Heart left ventricle (tissue), 16 donors: ENCODE measurements at regions not wholly inside any gene's neighbourhood (a gene's known extent, or its start where the extent isn't known, plus 50 kb on each side); places are given as distances from the start of the nearest gene placed in this dataset.

Experiments used
- ATAC-seq, 4 donors: fragments of 200-7000 bp; cut with Tn5 transposase; one replicate each; pipeline ENCODE4 v1.9.1; 2020 to 2022; ENCODE audit warnings: moderate library complexity in 4 of 4, mild to moderate bottlenecking in 3 of 4, moderate number of reproducible peaks in 1 of 4
- DNase-seq, 5 donors: peaks; one replicate each; pipeline ENCODE4 v3.0.0-alpha.2; 2020
- H3K27ac ChIP-seq, 12 donors: fragments of 200-600 bp; sonication (generic) in 4 of 12; one replicate each; pipeline versions ENCODE4 v1.5.0 to v1.8.0; 2016 to 2022; ENCODE audit warnings: mild to moderate bottlenecking in 2 of 12
- H3K27me3 ChIP-seq, 9 donors: fragments of 200-600 bp; sonication (generic) in 2 of 9; one replicate each; pipeline versions ENCODE4 v1.5.1 to v1.8.0; 2016 to 2022; ENCODE audit warnings: mild to moderate bottlenecking in 3 of 9
- H3K36me3 ChIP-seq, 9 donors: fragments of 200-600 bp; sonication (generic) in 2 of 9; one replicate each; pipeline versions ENCODE4 v1.5.0 to v1.8.0; 2018 to 2022; ENCODE audit warnings: mild to moderate bottlenecking in 2 of 9
- H3K4me1 ChIP-seq, 12 donors: fragments of 200-600 bp; sonication (generic) in 4 of 12; one replicate each; pipeline versions ENCODE4 v1.5.0 to v1.8.0; 2016 to 2022; ENCODE audit warnings: mild to moderate bottlenecking in 3 of 12
- H3K4me3 ChIP-seq, 12 donors: fragments of 200-600 bp; sonication (generic) in 4 of 12; one replicate each; pipeline versions ENCODE4 v1.5.0 to v1.8.0; 2017 to 2022; ENCODE audit warnings: mild to moderate bottlenecking in 9 of 12, moderate library complexity in 4 of 12
- H3K9me3 ChIP-seq, 12 donors: fragments of 200-600 bp; sonication (generic) in 4 of 12; one replicate each; pipeline versions ENCODE4 v1.5.0 to v1.8.0; 2016 to 2022; ENCODE audit warnings: mild to moderate bottlenecking in 1 of 12
- CTCF ChIP-seq, 12 donors: fragments of 200-600 bp; sonication (generic) in 4 of 12; IDR thresholded peaks; one replicate each; pipeline versions ENCODE4 v1.5.0 to v1.8.0; 2018 to 2022; ENCODE audit warnings: antibody characterized with exemption in 12 of 12, mild to moderate bottlenecking in 5 of 12
- POLR2A ChIP-seq, 2 donors: fragments of 450-650 bp; IDR thresholded peaks; one replicate each; pipeline ENCODE4 v1.6.1; 2017; ENCODE audit warnings: antibody characterized with exemption in 2 of 2, mild to moderate bottlenecking in 2 of 2, moderate library complexity in 2 of 2
- WGBS, 4 donors: extraction: QIAGEN DNeasy Blood & Tissue Kit in 2 of 4; methylation state at CpG; one replicate each; pipeline versions ENCODE4 v1.1.5 to v1.1.7; 2013 to 2018; 5-methylcytosine and 5-hydroxymethylcytosine counted together
- intact Hi-C, 10 donors: fragments of 100-400 bp; cut with DNase I; formaldehyde crosslinking; loops; one replicate each; pipeline versions ENCODE4 v1.11.1 to v1.14.2; 2022
- donor health status: ischemic (EF 13 %, LVEDD 7.1; RV severe dilation, severe dysfunction).
- donor health status: healthy with polysubstance abuse.
- donor health status: DM: no; HTN: yes; CAD: no.
- donor health status: DM: no; HTN: no; CAD: no.
- donor health status: ischemic (EF 25% LVEDD 6.9; RV normal size, moderate dysfunction).
- donor health status: ischemic (EF 25% LVEDD 5.7; RV mildly dilated, moderate dysfunction).
- donor health status: healthy.
- donor health status: DM: yes; HTN: yes; CAD: no.
- donor health status: ischemic (EF 35%, LVEDD 5.7; RV mildly dilated, moderate dysfunction).
- donor health status: nonischemic (EF 11% LVEDD 7.7; RV severe dilation, severe dysfunction).
- donor health status: DM: yes; HTN: yes; CAD: no.
- donor health status: PGD.
- donor health status: ischemic (EF 29% LVEDD 5.4; RV normal size, mild dysfunction).
- donor health status: nonischemic (EF 23%, LVEDD 6.1; RV moderate dilation, normal function).

GRCh38 chr13:38563739-38564138 lies 123.1 kb upstream of the FREM2 start:
- no peak for TF ChIP-seq CTCF (IDR thresholded peaks at IDR 0.05)
- TF ChIP-seq POLR2A (IDR thresholded peaks at IDR 0.05), result no peak
- no peaks in the 10 kb centered on the region for H3K4me1 ChIP-seq
- H3K27me3 ChIP-seq, result no peaks in the 10 kb centered on the region
- no peaks in the 10 kb centered on the region for H3K36me3 ChIP-seq
- no peak overlapping the region for H3K4me3 ChIP-seq
- no peak for ATAC-seq
- intact Hi-C loops, result no loop called here
- H3K9me3 ChIP-seq, result no peaks in the 10 kb centered on the region
- no peak for DNase-seq
- WGBS, 4 donors, result 79 to 83% (median 81%) methylated on average over 2 of the region's 2 CpGs
- H3K27ac ChIP-seq, result no peak overlapping the region

- intact Hi-C loops, result no loop called here
- Histone ChIP-seq H3K9me3 (no peaks in the 10 kb centered on the region), H3K4me1 (no peaks in the 10 kb centered on the region), H3K27me3 (no peaks in the 10 kb centered on the region), H3K36me3 (no peaks in the 10 kb centered on the region), H3K27ac (no peak overlapping the region), H3K4me3 (no peak overlapping the region)
- TF ChIP-seq CTCF (IDR thresholded peaks at IDR 0.05) (no peak), POLR2A (IDR thresholded peaks at IDR 0.05) (no peak)
- WGBS, 4 donors, result 83 to 87% (median 84%) methylated on average over 7 of the region's 7 CpGs
- no peak for ATAC-seq
- DNase-seq, result no peak
These were observed 122.4 kb upstream of the FREM2 start for GRCh38 chr13:38564256-38565150.

- intact Hi-C loops, result no loop called here
- WGBS, 4 donors, result 64 to 78% (median 74%) methylated on average over 4 of the region's 4 CpGs
- no peak for TF ChIP-seq CTCF (IDR thresholded peaks at IDR 0.05)
- TF ChIP-seq POLR2A (IDR thresholded peaks at IDR 0.05), result no peak
- Histone ChIP-seq H3K36me3 (no peaks in the 10 kb centered on the region), H3K27me3 (no peaks in the 10 kb centered on the region), H3K27ac (no peak overlapping the region), H3K4me1 (no peaks in the 10 kb centered on the region), H3K9me3 (peaks cover 0 to 9% (median 0%) of the 10 kb centered on the region in 12 donors), H3K4me3 (no peak overlapping the region)
- DNase-seq (no peak), ATAC-seq (no peak)
These were observed 120.9 kb upstream of the FREM2 start for GRCh38 chr13:38566023-38566422.

GRCh38 chr13:38566519-38566918 lies 120.4 kb upstream of the FREM2 start:
- no peaks in the 10 kb centered on the region for H3K36me3 ChIP-seq
- no peak for ATAC-seq
- H3K9me3 ChIP-seq, result peaks cover 0 to 10% (median 0%) of the 10 kb centered on the region in 12 donors
- intact Hi-C loops, result no loop called here
- H3K4me1 ChIP-seq, result no peaks in the 10 kb centered on the region
- no peak for DNase-seq
- no peaks in the 10 kb centered on the region for H3K27me3 ChIP-seq
- no peak overlapping the region for H3K4me3 ChIP-seq
- no peak for TF ChIP-seq POLR2A (IDR thresholded peaks at IDR 0.05)
- TF ChIP-seq CTCF (IDR thresholded peaks at IDR 0.05), result no peak
- WGBS, 4 donors, result 28 to 33% (median 29%) methylated on average over 3 of the region's 3 CpGs
- H3K27ac ChIP-seq, result no peak overlapping the region
